HG02571 (cell line): ENCODE measurements at regions not wholly inside any gene's neighbourhood (a gene's known extent, or its start where the extent isn't known, plus 50 kb on each side); places are given as distances from the start of the nearest gene placed in this dataset.
"Not testable (repeated sequence)": the region's sequence is repeated elsewhere in the genome, so short reads cannot be mapped to it uniquely, and the experiment has no call there.

Source experiments
- ATAC-seq: cut with Tn5 transposase; IDR thresholded peaks from one replicate; pipeline ENCODE4 v1.9.1; 2021; ENCODE audit warnings: mild to moderate bottlenecking, moderate library complexity; ENCODE audit not compliant: unreplicated experiment

DNA sequence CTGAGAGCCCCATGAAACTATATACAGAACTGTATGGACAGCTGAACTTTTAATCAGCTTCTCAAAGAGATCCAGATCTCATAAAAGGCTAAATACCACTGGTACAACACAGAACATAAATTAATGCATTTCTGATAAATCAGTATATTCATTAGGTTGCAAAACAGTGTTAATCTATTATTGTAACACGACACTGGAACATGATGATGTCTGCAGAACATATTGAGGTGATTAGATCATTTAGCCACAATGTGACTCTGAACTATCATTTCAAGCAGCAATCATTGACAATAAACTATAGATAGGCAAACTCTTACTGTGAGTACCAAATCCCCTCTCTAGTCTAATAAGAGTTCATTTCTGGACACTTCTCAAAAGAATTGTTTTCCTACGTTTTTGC is 50.3 kb downstream of the GASK1B start:
- no peak for ATAC-seq

DNA sequence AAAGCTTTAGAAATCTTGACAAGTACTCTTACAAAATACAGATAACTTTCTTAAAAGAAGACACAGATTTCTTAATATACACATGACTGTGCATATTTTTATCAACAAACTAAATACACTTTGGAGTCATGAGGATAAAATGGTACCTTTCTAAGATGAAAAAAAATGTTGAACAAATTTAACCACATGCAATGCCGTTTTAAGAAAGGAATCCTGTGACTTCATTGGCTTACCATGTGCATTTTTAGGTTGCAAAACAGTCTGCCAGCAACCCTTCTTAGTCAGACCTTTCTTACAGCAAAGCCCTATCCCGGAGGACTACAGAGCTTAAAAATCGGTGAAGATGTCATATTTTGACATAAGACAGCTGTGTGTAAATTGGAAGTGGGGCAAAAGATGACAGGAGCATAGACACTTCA is 51.7 kb downstream of the GASK1B start:
- ATAC-seq: no peak

DNA sequence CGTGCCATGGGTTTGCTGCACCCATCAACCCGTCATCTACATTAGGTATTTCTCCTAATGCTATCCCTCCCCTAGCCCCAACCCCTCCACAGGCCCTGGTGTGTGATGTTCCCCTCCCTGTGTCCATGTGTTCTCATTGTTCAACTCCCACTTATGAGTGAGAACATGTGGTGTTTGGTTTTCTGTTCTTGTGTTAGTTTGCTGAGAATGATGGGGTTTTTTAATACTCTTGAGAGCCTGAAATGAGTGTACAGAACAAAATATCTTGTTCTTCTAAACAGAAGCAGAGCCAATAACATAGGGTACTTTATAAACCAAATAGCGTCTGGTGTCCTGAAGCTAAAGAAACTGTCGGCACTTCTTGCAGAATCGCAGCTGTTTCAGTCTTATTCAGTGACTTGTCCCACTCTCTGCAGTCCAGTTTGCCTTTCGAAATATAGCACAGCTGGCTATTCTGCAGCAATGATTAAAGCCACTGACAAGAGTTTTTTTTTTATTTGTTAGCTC is 52.1 kb downstream of the GASK1B start:
- ATAC-seq: not testable (repeated sequence)

DNA sequence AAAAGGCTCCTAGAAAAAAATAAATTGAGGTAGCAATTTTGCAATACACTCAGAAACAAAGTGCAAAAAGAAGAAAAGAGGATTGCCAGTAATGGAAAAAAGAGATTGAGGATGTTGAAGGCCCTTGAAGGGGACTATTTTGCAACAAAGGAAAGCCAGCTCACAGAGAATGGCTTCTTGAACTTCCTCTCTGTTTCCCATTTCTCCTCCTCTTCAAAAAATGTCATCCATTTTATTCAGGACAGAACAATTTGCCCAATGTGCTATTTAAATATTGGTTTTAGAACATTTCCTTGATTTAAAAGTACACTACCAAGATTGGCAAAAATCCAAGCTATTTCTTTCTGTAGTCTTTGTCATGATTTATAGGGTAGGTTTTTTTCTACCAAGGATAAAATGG is 60.2 kb downstream of the GASK1B start:
- ATAC-seq: no peak

DNA sequence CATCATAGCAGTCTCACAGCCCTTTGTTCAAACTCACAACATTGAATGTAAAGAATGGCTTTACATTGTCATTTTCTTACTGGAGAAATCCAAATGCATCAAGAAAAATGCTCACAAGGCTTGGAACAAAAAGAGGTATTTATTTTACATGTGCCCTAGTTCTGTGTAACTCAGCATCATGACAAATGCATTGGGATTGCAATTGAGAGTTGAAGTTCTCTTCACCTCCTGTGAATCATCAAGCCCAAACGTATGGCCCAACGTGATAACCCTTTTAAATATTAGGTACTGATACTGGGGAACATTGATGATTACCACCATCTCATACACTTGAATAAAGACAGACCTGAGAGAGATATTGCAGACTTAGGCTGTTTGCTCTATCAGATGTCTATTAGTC is 61.6 kb downstream of the GASK1B start:
- ATAC-seq: no peak

DNA sequence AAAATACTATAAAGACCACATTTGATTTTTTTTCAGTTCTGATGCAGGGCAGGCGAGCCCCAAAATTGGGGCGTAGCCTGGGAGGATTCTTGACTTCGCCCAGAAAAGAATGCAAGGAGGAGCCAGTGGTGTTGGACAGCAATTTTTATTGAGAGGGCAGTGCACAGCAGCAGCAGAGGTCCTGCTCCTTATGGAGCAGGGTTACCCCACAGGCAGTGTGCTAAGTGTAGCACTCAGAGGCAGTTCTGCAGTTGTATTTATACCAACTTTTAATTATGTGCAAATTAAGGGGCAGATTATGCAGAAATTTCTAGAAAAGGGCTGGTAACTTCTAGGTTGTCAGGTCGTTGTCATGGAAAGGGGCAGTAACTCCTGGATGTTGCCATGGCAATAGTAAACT is 69.9 kb downstream of the GASK1B start:
- no peak for ATAC-seq

DNA sequence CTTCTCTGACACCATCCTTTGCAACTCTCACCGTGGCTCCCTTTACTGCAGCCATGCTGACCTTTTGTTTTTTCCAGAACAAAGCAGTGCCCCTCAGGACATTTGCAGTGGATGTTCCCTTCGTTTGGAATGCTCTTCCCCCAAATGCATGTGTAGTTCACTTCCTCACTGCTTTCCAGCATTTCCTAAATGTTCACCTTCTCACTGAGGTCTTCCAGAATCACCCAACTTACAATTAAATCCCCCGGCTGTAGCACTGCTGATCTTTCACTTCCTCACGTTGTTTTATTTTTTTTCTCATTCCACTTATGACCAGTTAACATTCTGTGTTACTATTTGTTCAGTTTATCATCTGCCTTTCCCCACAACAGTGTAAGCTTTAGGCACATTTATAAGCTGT is 73.1 kb downstream of the GASK1B start:
- no peak for ATAC-seq

DNA sequence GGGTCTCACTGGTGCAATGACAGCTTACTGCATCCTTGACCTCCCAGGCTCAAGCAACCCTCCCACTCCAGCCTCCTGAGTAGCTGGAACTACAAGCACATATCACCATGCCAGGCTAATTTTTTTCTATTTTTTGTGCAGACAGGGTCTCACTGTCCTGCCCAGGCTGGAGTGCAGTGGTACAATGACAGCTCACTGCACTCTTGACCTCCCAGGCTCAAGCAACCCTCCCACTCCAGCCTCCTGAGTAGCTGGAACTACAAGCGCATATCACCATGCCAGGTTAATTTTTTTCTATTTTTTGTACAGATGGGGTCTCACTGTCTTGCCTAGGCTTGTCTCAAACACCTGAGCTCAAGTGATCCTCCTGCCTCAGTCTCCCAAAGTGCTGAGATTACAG is 74.0 kb downstream of the GASK1B start:
- ATAC-seq: no peak

DNA sequence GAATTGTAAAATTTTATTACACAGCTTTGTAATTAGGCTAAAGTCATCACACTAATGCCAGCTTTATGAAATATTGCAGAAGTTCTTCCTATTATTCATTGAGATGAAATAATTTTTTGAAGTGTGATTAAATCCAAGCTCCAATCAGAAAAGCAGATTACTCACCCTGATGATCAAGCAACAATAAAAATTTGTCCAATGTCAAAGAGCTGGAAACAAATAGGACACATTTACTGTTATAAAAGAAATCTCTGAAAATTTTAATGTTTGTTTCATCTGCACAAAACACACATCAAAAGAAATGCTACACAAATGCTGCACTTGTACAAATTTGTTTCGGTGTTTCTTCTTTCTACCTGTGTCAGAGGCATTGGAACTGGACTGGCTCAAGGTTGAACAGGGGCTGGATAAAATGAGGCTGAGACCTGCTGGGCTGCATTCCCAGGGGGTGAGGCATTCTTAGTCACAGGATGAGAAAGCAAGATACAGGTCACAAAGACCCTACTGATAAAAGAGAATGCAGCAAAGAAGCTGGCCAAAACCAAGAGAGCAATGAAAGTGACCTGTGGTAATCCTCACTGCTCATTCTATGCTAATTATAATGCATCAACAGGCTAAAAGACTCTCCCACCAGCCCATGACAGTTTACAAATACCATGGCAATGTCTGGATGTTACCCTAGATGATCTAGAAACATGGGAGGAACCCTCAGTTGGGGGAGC is 78.3 kb downstream of the GASK1B start:
- no peak for ATAC-seq

DNA sequence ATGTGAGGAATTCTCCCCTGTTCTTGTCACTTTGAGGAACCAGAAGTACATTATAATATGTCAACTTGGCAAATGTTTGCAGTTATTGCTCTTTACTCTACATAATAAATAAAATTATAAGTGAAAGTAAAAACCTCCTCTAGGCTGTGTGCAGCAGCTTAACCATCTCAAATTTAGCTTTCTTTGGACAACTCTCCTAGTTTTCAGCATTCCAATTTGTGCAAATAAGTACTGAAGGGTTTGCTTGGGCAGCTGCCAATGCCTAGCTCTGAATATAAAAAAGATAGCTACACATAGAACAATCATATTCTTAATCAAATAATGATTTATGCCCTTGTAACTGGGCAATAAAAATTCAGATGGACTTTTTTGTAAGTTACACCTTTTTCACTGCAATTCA is 82.5 kb downstream of the GASK1B start:
- ATAC-seq: no peak

DNA sequence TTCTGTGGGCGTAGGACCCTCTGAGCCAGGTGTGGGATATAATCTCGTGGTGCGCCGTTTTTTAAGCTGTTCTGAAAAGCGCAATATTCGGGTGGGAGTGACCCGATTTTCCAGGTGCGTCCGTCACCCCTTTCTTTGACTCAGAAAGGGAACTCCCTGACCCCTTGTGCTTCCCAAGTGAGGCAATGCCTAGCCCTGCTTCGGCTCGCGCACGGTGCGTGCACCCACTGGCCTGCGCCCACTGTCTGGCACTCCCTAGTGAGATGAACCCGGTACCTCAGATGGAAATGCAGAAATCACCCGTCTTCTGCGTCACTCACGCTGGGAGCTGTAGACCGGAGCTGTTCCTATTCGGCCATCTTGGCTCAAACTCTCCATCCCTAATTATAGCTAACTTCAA is 82.9 kb downstream of the GASK1B start:
- not testable (repeated sequence) for ATAC-seq

DNA sequence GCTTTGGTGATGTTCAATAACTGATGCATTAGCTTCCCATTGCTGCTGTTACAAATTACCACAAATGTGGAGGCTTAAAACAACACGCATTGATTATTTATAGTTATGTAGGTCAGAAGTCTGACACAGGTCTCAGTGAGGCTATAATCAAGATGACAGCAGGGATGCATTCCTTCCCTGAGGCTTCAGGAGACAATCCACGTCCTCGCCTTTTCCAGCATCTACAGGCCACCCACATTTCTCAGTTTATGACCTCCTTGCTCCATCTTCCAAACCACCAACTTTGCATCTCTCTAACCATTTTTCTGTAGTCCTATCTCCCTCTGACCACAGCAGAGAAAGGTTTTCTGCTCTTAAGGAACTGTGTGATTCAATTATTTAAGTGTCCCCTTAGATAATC is 92.5 kb downstream of the GASK1B start:
- no peak for ATAC-seq

DNA sequence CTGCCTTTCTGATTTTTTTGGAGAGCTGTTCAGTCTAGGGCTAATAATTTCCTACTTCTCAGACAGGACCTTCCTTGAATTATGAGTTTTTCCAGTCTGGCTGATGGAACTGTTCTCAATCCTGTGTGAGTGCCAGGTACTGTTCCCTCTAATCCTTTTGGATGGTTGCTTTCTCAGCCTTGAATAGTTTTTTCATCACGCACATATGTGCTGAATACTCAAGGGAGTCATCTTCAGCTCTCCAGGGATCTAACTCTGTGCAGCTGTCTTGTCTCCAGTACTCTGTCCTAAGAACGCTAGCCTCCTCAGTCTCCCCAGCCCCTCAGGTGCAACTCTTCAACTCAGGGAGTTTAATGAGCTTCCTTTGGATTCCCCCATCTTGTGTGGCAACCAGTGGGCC is 93.2 kb downstream of the GASK1B start:
- ATAC-seq: no peak

DNA sequence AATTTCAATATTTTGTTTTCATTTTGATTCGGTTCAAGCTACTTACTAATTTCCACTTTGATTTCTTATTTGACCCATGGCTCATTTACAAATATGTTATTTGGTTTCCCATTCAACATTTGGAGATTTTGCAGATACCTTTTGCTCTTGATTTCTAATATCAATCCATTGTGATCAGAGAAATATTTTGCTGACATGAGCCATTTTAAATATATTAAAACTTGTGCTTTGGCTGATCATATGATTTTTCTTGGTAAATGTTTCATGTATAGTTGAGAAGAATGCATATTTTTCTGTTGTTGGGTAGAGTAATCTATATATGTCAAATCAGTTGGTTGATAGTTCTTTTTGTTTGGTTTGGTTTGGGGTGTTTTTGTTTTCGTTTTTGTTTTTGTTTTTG is 95.0 kb downstream of the GASK1B start:
- no peak for ATAC-seq

DNA sequence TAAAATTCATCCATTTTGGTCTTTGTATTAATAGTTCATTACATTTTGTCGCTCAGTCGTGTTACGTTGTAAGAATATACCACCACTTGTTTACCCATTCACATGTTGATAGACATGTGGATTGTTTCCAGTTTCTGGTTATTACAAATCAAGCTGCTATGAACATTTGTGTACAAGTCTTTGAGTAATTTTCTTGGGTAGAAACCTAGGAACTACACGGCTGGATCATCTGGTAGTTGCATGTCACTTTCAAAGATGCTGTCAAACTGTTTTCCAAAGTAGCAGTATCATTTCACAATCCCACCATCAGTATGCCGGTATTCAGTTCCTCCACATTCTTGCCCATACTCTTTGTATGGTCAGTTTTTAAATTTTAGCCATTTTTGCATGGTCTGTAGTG is 98.0 kb downstream of the GASK1B start:
- no peak for ATAC-seq

DNA sequence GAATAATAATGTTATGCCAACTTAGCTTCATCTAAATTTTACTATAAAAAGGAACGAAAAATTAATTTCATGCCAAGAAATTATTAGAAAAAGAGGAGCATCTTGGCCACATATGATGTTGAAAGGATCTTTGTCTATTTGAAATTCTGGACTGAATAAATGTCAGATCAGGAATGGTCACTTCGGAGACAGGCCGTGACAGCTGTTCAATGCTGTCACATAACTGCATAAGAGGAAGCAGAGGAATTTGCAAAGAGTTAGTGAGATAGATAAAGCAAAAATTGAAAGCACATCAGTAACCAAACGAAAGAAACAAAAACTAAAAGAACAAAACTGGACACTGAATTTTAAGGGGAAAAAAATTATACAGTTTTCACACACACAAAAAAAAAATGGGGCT is 100.9 kb downstream of the GASK1B start:
- ATAC-seq: no peak

DNA sequence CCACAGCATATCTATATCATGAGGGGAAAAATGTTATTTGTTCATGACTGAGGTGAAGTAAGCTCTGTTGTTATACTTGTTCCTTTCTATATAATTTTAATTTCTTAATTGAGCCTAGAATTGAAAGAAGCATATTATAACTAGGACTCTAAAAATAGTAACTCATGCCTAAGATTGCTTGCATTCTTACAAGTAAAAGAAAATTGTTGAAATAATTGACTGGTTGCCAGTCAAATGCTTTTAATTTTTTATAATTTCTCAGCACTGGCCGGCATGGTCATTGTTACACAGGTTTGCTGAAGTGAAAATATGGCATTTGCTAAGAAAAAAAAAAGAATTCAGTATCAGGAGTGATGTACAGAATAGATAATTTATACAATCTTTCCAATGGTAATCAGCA is 104.8 kb downstream of the GASK1B start:
- ATAC-seq: no peak

DNA sequence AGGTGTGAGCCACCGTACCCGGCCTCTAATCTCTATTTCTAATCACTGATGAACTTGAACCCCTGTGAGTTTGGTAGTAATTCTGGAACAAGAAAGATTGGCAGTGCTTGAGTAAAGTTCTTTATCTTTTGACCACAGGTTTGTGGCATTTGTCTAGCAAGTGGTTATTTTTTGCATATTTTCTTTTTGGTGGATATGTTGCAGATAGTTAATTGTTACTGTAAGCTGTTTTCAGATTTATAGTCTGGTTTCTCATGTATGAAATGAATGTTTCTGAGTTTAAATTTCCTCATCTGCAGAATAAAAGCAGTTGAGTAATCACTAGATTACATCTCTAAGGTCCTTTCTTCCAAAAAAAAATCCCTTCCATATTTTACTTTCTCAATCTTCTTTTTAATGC is 105.2 kb downstream of the GASK1B start:
- ATAC-seq: no peak

DNA sequence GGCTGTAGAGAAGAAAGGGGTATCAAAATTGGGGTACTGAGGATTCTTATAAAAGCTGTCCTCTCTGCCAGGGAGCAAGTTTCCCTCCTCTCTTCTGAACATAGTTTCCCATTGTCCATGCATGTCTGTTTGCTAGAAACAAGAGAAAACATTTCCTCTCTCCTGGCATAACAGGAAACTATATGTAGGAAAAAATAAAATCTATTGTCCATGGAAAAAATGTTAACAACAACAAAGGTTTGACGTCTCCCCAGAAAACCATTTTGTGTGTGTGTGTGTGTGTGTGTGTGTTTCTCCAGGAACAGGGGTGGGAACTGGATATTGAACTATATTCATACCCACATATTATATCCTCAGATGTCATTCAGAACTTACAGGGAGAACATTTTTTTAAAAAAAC is 107.2 kb downstream of the GASK1B start:
- ATAC-seq: no peak

DNA sequence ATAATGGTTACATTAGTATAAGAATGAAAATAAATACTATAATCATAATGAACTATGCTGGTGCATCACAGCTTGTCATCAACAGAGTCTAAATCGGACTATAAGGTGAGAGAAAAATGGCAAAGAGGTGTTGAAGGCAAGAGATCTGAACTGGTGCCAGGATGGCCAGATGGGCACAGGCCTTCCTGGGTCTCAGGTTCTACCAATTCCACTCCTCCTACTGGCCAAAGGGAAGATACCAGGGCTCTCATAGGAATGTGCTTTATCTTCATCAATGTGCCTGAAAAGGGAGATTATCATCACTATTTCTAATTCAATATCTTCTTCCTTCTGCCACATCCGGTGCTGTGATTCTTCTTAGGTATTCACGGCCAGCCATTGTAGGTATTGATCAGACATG is 107.6 kb downstream of the GASK1B start:
- no peak for ATAC-seq

DNA sequence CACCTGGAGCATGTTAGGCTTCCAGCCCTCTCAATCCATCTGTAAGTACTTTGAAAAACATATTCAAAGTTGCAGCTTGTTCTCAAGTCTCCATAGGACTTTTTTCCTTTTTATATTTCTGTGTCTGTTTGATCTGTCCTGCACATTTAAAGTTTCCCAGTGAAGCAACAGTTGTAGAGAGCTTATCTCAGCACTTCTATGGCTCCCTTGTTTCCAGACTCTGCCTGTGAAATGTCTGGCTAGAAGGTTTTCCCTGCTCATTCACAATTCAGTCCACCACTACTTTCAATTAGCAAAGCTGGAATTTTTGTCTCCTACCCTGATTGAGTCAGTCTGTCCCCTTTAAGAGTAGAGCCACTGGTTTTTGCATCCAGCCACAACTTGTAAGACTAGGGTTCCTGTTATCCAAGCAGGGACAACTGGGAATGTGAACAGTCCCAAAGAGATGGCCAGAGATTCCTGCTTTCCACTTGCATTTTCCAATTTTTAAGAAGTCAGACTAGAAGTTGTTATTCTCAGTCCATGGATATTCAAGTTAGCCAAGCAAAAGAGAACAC is 116.1 kb downstream of the GASK1B start:
- ATAC-seq: no peak

DNA sequence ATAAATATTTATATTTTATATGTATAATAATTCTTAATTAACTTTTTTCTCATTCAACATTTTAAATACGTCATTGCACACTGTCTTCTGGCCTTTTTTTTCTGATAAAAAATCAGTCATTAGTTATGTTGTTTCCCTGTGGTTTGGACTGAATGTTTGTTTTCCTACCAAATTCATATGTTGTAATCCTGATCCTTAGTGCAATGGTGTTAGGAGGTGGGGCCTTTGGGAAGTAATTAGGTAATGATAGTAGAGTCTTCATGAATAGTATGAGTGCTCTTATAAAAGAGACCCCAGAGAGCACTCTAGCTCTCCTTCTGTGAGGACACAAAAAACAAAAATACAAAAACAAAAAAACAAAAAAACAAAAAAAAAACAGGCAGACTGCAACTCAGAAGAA is 117.2 kb downstream of the GASK1B start:
- no peak for ATAC-seq

DNA sequence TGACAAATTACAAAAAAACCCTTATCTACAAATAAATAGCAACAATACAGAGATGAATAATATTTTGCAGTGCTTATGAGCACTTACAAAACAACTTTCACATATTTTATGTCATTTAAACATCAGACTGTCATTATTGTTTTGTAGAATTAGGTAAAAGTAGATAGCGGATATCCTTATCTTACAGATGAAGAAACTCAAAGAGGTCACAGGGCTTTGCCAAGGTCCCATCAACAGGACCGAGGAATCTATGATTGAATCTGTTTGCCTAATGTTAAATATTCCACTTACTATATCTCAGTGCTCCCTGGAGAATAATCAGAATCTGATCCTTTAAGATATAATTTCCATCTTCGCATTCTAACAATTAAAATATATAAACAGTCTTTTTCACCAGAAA is 119.0 kb downstream of the GASK1B start:
- no peak for ATAC-seq
